CD4-positive, alpha-beta T cell (primary cell): ENCODE measurements at regions not wholly inside any gene's neighbourhood (a gene's known extent, or its start where the extent isn't known, plus 50 kb on each side); places are given as distances from the start of the nearest gene placed in this dataset.

Experiments used
- ATAC-seq: fragments of 200-7000 bp; cut with Tn5 transposase; one replicate; pipeline ENCODE4 v1.10.0; 2022; ENCODE audit warnings: mild to moderate bottlenecking; ENCODE audit not compliant: poor library complexity
- CTCF ChIA-PET: fragments of 350-600 bp; sonication (Branson Sonifier 250); formaldehyde crosslinking; loops from one replicate; lab custom pipeline; 2021; ENCODE audit warnings: antibody characterized with exemption, inconsistent platforms; lab: Charles Lee
- POLR2A ChIA-PET: fragments of 350-600 bp; sonication (Branson Sonifier 250); formaldehyde crosslinking; loops from one replicate; lab custom pipeline; 2021; ENCODE audit warnings: antibody characterized with exemption, inconsistent platforms; lab: Charles Lee
- DNase-seq, 14 experiments: peaks; one replicate each; pipeline ENCODE4 v3.0.0-alpha.2; 2013 to 2020; ENCODE audit warnings: mixed read lengths in 2 of 14
- H3K27ac ChIP-seq, 2 donors: one replicate each; pipeline versions ENCODE4 v1.5.1 to v1.7.0; 2013; ENCODE audit warnings: low read length in 2 of 2, low read depth in 1 of 2, mild to moderate bottlenecking in 1 of 2
- H3K27me3 ChIP-seq, 2 experiments: 1 replicate in 1 of 2; 2 replicates in 1 of 2; pipeline versions ENCODE4 v1.6.1 to v1.7.0; 2013; ENCODE audit warnings: low read length in 2 of 2, control low read depth in 1 of 2, mild to moderate bottlenecking in 1 of 2, moderate library complexity in 1 of 2; ENCODE audit not compliant: insufficient read depth in 2 of 2, control insufficient read depth in 1 of 2
- H3K36me3 ChIP-seq: one replicate; pipeline ENCODE4 v1.6.1; 2013; ENCODE audit warnings: low read length, control low read depth; ENCODE audit not compliant: insufficient read depth
- H3K4me1 ChIP-seq: one replicate; pipeline ENCODE4 v1.6.1; 2013; ENCODE audit warnings: low read length, control low read depth; ENCODE audit not compliant: insufficient read depth
- H3K4me3 ChIP-seq: one replicate; pipeline ENCODE4 v1.5.1; 2013; ENCODE audit warnings: mild to moderate bottlenecking, low read length, moderate library complexity
- H3K9me3 ChIP-seq, 2 experiments: 1 replicate in 1 of 2; 2 replicates in 1 of 2; pipeline versions ENCODE4 v1.6.1 to v1.7.0; 2013; ENCODE audit warnings: low read length in 2 of 2, mild to moderate bottlenecking in 2 of 2, control low read depth in 1 of 2, moderate library complexity in 1 of 2; ENCODE audit not compliant: control insufficient read depth in 1 of 2, insufficient read depth in 1 of 2
- H3K27ac Mint-ChIP-seq: one replicate; pipeline ENCODE4 v1.8.0; 2020; ENCODE audit warnings: mixed read lengths
- H3K27me3 Mint-ChIP-seq: one replicate; pipeline ENCODE4 v1.8.0; 2021; ENCODE audit warnings: mixed read lengths
- H3K36me3 Mint-ChIP-seq: one replicate; pipeline ENCODE4 v1.8.0; 2021; ENCODE audit warnings: low read depth, mixed read lengths
- H3K4me1 Mint-ChIP-seq: one replicate; pipeline ENCODE4 v1.8.0; 2021; ENCODE audit warnings: low read depth, mixed read lengths
- H3K4me3 Mint-ChIP-seq: one replicate; pipeline ENCODE4 v1.8.0; 2020; ENCODE audit warnings: mild to moderate bottlenecking, mixed read lengths
- H3K9me3 Mint-ChIP-seq: one replicate; pipeline ENCODE4 v1.8.0; 2020; ENCODE audit warnings: mixed read lengths
- intact Hi-C, 2 experiments: fragments of 100-400 bp; cut with DNase I in 1 of 2; cut with micrococcal nuclease in 1 of 2; formaldehyde crosslinking; loops; one replicate each; pipeline versions ENCODE4 v1.15.1 to v1.9.0; 2023 to 2025; cut with DNase I, micrococcal nuclease
- TF ChIP-seq, protein P1 (sequence below): fragments of 200-600 bp; IDR thresholded peaks from one replicate; pipeline ENCODE4 v1.8.0; 2022; ENCODE audit warnings: antibody characterized with exemption, mild to moderate bottlenecking

DNA sequence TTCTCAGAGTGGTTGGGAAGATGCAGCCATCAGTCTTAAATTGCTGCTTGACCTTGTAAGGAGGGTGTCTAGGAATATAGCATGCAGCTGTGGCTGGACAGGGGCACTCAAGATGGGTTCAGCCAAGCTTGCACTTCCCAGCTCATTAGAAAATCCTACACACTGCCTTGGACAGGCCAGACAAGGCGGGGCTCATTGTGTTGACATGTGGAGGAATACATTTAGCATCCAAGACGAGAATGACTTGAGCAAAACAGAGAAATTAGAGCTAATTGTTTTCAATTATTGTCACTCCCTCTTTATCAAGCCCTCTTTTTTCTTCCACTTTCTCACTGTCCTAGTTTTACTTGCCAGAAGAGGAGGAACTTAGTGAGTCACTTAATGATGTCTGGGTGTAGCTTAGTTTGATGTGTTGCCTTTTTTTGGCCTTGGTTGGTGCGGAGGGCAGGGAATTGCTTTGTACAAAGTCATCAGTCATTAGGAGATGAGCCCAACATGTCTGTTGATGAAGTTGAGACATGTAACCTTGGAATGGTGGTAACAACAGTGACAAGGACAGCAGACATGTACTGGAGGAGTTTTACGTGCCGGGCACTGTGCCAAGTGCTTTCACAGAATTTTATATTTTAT lies 1219.3 kb upstream of the WWC1 start:
- TF ChIP-seq, protein P1, sequence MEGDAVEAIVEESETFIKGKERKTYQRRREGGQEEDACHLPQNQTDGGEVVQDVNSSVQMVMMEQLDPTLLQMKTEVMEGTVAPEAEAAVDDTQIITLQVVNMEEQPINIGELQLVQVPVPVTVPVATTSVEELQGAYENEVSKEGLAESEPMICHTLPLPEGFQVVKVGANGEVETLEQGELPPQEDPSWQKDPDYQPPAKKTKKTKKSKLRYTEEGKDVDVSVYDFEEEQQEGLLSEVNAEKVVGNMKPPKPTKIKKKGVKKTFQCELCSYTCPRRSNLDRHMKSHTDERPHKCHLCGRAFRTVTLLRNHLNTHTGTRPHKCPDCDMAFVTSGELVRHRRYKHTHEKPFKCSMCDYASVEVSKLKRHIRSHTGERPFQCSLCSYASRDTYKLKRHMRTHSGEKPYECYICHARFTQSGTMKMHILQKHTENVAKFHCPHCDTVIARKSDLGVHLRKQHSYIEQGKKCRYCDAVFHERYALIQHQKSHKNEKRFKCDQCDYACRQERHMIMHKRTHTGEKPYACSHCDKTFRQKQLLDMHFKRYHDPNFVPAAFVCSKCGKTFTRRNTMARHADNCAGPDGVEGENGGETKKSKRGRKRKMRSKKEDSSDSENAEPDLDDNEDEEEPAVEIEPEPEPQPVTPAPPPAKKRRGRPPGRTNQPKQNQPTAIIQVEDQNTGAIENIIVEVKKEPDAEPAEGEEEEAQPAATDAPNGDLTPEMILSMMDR = no peak
- POLR2A ChIA-PET = no interaction called here
- CTCF ChIA-PET = no interaction called here
- peaks cover 0 to 3% of the 10 kb centered on the region in 2 experiments for H3K9me3 ChIP-seq
- H3K27ac ChIP-seq = no peak overlapping the region
- H3K4me3 ChIP-seq = no peak overlapping the region
- no peaks in the 10 kb centered on the region for H3K9me3 Mint-ChIP-seq
- no peak for ATAC-seq
- H3K4me3 Mint-ChIP-seq = no peak overlapping the region
- no peak for DNase-seq
- H3K27ac Mint-ChIP-seq = no peak overlapping the region
- H3K27me3 ChIP-seq = no peaks in the 10 kb centered on the region
- no peaks in the 10 kb centered on the region for H3K4me1 Mint-ChIP-seq
- no peaks in the 10 kb centered on the region for H3K36me3 ChIP-seq
- no peaks in the 10 kb centered on the region for H3K36me3 Mint-ChIP-seq
- H3K4me1 ChIP-seq = no peaks in the 10 kb centered on the region
- intact Hi-C loops = no loop called here
- H3K27me3 Mint-ChIP-seq = no peaks in the 10 kb centered on the region

DNA sequence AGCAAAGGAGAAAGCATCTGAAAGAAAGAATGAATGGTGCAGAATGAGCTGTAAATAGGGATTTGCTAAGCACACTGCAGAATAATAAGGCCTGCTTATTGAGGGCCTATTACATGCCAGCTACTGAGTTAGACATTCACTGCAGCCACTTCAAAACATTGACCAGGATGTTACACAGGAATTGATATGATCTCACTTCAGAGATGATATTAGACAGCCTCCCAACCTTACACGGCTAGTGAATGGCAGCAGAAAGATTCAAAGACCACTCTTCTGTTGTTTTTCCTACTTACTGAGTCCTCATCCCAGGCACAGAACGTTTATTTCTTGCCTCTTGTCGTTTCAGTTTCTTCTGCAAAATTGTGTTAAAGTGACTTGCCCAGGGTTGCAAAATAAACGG lies 1209.9 kb upstream of the WWC1 start:
- TF ChIP-seq, protein P1 = no peak
- Histone ChIP-seq H3K27ac (no peak overlapping the region), H3K4me3 (no peak overlapping the region)

DNA sequence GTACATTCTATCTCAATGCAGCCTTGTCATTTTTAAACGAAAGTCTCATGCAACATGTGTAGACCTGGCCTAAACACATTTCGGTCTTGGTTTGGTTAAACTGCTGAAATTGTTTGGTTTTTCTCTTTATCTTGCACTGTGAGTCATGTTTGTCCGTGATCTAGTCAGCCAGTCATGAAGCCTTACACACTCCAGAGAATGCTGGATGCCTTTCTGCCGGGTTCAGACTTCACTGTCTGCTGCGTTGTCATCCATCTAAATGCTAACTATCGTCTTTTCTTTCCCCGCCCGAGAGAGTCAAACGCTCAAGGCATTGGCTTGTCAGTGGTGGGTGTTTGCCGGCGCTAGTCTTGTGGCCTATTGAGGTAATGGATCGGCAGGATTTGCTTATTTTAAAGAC lies 1194.6 kb upstream of the WWC1 start:
- Mint-ChIP-seq H3K27ac (no peak overlapping the region), H3K9me3 (peaks cover 8% of the 10 kb centered on the region), H3K4me3 (no peak overlapping the region), H3K36me3 (no peaks in the 10 kb centered on the region), H3K27me3 (no peaks in the 10 kb centered on the region), H3K4me1 (no peaks in the 10 kb centered on the region)
- Histone ChIP-seq H3K36me3 (no peaks in the 10 kb centered on the region), H3K27ac (no peak overlapping the region), H3K4me1 (no peaks in the 10 kb centered on the region), H3K9me3 (no peaks in the 10 kb centered on the region), H3K27me3 (no peaks in the 10 kb centered on the region), H3K4me3 (no peak overlapping the region)
- ChIA-PET POLR2A (no interaction called here), CTCF (no interaction called here)
- no peak for DNase-seq
- TF ChIP-seq, protein P1 = no peak
- intact Hi-C loops = no loop called here
- no peak for ATAC-seq

More for the DNA sequence above, 1209.9 kb upstream of the WWC1 start:
- POLR2A ChIA-PET = no interaction called here
- no peaks in the 10 kb centered on the region for H3K27me3 ChIP-seq
- Mint-ChIP-seq H3K27me3 (no peaks in the 10 kb centered on the region), H3K9me3 (no peaks in the 10 kb centered on the region), H3K4me1 (no peaks in the 10 kb centered on the region), H3K27ac (no peak overlapping the region), H3K36me3 (no peaks in the 10 kb centered on the region), H3K4me3 (no peak overlapping the region)
- no peaks in the 10 kb centered on the region for H3K36me3 ChIP-seq
- no peaks in the 10 kb centered on the region for H3K4me1 ChIP-seq
- intact Hi-C loops = no loop called here
- DNase-seq = no peak
- peaks cover 3 to 5% of the 10 kb centered on the region in 2 experiments for H3K9me3 ChIP-seq
- CTCF ChIA-PET = no interaction called here
- ATAC-seq = no peak
